GM12864 (cell line): ENCODE measurements at regions not wholly inside any gene's neighbourhood (a gene's known extent, or its start where the extent isn't known, plus 50 kb on each side); places are given as distances from the start of the nearest gene placed in this dataset.

Source experiments
- DNase-seq: peaks from one replicate; pipeline ENCODE4 v3.0.0-alpha.2; 2011; ENCODE audit warnings: low read depth
- H3K4me3 ChIP-seq: 2 replicates; pipeline ENCODE4 v1.5.1; 2011; ENCODE audit warnings: mild to moderate bottlenecking, low read depth, low read length, control low read depth
- CTCF ChIP-seq: IDR thresholded peaks from 2 replicates; pipeline ENCODE4 v1.5.1; 2011; ENCODE audit warnings: low read depth, mild to moderate bottlenecking, moderate library complexity, low read length, control low read depth, inconsistent platforms; ENCODE audit errors: missing control alignments

GRCh38 chr9:91073049-91073810 lies 271.6 kb downstream of the SYK start:
- TF ChIP-seq CTCF: no peak
- no peak for DNase-seq
- no peak overlapping the region for H3K4me3 ChIP-seq

- no peak overlapping the region for H3K4me3 ChIP-seq
- no peak for DNase-seq
- no peak for TF ChIP-seq CTCF
Measured at GRCh38 chr9:91073811-91074771, 272.5 kb downstream of the SYK start.

GRCh38 chr9:91074866-91075265 lies 273.2 kb downstream of the SYK start:
- no peak for DNase-seq
- no peak overlapping the region for H3K4me3 ChIP-seq
- no peak for TF ChIP-seq CTCF

- no peak overlapping the region for H3K4me3 ChIP-seq
- no peak for DNase-seq
- TF ChIP-seq CTCF: no peak
Measured at GRCh38 chr9:91075279-91075678, 273.7 kb downstream of the SYK start.

GRCh38 chr9:91077624-91078368 lies 276.2 kb downstream of the SYK start:
- H3K4me3 ChIP-seq: no peak overlapping the region
- DNase-seq: no peak
- TF ChIP-seq CTCF: no peak

GRCh38 chr9:91078369-91078695 lies 276.7 kb downstream of the SYK start:
- no peak for DNase-seq

More at GRCh38 chr9:91078369-91078695, 276.7 kb downstream of the SYK start:
- no peak overlapping the region for H3K4me3 ChIP-seq
- no peak for TF ChIP-seq CTCF
